HG02852 (cell line): ENCODE measurements at regions not wholly inside any gene's neighbourhood (a gene's known extent, or its start where the extent isn't known, plus 50 kb on each side); places are given as distances from the start of the nearest gene placed in this dataset.

ENCODE experiments used
- ATAC-seq: cut with Tn5 transposase; IDR thresholded peaks from one replicate; pipeline ENCODE4 v1.9.1; 2021; ENCODE audit warnings: mild to moderate bottlenecking, moderate library complexity; ENCODE audit not compliant: unreplicated experiment

GRCh38 chr18:65017372-65017760, 733.4 kb upstream of the CDH7 start:
- no peak for ATAC-seq

GRCh38 chr18:65016631-65017371, 734.0 kb upstream of the CDH7 start:
- no peak for ATAC-seq

DNA sequence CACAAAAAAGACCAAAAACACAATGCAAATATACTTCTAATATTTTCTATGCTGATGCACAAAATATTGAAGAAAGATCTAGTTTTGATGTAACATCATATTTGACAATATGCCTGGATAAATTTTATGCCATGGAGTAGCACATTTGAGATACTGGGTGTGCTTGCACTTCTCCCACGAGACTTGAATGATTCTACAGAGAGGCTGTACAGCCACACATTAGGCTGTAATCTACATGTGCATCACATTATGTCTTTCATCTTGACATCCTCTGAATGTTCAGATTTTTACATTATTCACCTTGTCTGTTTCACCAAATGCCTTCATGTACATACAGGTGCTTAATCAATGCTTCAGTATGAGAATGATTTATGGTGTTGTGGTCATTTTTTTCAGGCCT, 756.4 kb upstream of the CDH7 start:
- ATAC-seq: no peak

DNA sequence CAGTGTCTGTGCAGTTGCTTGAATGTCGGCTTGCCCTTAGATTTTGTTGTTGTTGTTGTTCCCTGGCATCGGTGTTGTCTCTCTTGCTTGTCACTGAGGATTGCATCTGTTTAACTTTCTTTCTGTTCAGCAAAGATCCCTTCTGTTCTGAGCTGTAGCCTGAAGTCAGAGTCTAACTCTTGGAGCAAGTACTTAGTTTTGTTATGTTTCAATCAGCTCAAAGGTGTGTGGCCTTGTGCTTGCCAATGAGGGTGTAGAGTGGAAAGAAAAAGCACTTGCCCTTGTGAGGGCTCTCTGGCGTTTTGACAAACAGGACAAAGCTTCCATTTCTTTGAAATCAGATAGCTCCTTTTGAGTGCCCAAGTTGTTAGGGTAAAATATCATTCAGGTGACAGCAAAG, 757.1 kb upstream of the CDH7 start:
- no peak for ATAC-seq

DNA sequence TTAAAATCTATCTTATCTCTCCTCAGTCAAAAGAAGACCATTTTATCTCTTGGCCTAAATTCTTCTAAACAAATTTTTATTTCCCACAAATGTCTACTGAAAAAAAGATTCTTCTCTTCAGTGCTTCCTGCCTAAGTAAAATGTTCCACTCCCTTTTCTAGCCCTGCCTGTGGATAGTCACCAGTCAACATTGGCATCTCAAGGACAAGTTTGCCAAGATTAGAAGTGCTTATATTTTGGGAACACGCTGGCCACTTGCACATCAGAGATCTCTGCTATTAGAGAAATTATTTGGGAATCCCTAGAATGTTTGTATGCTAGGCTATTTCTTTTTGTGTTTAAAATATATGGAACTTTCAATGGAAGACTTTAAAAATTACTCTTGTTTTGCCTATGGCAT, 758.2 kb upstream of the CDH7 start:
- ATAC-seq: no peak

DNA sequence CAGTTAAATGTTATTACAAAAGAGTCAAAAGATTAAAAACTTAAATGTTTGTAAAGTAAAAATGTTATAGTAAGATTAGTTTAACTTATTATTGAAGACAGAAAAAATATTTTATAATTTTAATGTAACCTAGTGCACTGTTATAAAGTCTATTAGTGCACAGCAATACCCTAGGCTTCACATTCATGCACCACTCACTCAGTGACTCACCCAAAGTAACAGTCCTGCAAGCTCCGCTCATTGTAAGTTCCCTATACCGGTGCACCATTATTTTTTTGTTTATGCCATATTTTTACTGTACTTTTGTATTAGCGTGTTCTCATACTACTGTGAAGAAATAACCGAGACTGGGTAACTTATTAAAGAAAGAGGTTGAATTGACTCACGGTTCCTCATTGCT, 759.7 kb upstream of the CDH7 start:
- no peak for ATAC-seq

DNA sequence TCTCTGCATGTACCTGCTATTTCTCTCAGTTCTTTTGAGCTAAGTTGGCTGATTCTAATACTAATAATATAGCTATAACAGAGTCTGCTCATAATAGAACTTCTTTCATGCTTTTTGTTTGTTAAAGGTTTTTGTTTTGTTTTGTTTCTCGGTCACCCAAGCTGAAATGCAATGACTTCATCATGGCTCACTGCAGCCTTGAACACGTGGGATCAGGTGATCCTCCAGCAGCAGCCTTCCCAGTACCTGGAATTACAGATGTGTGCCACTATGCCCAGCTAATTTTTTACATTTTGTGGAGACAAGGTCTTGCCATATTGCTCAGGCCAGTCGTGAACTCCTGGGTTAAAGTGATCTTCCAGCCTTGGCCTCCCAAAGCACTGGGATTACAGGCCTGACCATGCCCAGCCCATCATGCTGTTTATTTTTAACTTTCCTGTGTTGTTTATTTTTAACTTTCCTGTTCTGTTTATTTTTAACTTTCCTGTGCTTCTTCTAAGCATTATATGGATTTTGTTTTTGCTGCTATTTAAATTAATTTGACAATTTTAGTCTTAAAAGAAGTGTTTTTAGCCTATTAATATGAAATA, 763.8 kb upstream of the CDH7 start:
- ATAC-seq: no peak

DNA sequence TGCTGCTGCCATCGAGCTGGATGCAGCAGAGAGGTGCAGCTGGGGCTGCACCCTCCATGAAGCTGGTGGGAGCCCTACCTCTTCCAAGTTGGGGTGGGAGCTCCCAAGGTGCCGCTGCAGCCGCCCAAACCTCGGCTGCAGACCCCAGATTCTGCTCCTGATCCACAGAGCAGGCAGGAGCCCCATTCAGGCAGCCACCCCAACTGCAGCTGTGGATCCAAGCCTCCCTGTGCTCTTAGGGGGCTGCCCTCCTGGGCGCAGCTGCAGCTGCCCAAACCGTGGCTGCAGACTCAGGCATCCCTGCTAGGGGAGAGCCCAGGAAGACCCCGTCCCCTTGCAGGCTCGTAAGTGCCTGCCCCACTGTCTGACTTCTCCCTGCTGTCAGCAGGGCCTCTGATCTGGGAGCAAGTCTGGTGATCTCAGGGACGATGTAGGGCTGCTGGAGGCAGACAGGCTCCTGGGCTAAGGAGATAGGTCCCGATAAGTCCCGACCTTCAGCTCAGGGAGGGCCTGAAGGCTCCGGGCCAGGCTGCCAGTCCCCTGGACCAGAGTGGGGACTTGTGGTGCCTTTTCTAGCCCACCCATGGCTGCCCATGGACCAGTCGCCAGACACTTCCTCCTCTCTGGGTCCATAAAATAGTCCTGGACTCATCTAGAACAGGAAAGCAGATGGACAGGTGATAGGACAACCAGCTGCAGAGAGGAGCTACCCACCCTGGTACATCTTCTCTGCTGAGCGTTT, 767.1 kb upstream of the CDH7 start:
- ATAC-seq: no peak

DNA sequence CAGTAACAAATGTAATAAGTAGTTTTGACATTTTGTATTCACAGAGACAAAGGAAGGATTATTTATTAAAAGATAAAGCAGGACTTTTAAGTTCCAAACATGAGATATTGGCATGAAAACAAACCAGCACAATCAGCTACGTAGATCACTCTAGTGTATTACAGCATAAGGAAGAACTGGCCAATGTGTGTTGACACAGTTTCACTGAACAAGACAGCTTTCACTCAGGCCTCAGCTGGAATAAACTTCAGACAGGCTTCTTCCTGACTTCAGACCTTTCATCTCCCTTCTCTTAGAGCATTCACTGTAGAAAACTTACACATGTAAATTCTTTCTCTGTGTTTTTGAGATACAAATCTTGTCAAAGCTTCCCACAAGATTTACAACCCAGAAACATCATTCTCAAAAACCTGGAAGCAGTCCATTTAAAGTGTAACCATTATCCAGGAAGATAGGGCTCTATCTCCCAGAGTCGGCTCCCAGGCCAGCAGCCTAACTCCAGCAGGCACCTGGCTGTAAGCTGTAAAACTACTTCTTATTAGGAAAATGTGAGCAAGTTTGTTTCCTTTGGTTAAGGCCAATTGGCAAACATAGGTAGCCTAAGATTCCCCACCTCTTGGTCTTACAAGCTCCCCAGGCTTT, 768.3 kb upstream of the CDH7 start:
- ATAC-seq: no peak

DNA sequence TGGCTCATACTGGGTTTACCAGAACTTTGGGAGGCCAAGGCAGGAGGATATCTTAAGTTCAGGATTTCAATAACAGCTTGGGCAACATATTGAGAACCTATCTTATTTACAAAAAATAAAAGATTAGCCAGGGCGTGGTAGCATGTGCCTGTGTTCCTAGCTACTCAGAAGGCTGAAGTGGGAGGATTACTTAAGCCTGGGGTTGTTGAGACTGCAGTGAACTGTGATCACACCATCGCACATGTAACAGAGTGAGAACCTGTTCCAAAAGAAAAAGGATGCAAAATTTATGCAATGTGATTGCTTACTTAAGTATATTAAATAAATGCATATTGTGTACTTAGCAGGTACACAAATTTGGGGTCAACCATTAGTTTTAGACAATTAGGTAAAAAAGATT, 768.9 kb upstream of the CDH7 start:
- ATAC-seq: no peak

GRCh38 chr18:64979791-64980190, 771.0 kb upstream of the CDH7 start:
- ATAC-seq: no peak

DNA sequence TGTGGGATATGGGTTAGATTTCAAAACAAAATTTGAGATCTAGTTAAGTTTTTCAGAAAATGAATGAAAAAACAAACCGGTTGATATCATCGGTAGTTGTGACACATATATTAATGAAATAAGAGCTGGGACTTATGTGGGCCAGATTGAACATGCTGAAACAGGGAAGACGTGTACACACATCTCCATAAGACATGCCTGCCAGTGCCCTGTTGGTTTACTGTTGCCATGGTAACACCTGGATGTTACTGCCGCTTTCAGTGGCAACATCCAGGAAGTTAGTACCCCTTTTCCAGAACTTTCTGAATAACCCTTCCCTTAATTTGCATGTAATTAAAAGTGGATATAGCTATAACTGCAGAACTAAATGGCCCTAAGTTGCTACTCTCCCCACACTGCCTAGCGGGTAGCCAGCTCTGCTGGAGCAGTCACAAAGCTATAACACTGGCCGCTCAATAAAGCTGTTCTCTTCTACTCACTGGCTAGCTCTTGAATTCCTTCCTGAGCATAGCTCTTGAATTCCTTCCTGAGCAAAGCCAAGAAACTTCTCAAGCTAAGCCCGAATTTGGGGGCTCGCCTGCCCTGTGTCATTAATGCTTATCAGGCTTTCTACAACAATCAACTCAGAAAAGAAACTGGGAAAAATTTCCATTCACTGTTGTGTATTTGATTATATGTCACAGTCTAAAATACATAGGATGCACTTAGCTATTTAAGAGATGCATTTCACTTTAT, 776.3 kb upstream of the CDH7 start:
- no peak for ATAC-seq

DNA sequence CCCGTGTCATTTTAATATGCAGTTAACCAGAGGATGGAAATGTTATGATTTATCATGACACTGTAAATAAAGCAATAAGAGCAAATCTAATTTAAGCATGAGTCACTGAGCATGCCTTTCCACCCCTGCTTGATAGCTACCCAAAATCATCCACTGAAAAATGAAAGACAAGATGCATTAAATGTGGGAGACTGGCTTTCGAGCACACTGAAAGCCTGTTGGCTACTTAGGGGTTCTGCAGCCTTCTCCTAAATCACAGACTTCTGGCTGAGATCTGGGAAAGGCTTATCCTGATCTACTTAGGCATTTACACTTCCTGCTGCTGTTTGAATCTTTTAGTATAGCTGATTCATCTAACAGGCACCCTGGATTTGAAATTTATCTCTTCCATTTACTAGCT, 778.3 kb upstream of the CDH7 start:
- no peak for ATAC-seq

DNA sequence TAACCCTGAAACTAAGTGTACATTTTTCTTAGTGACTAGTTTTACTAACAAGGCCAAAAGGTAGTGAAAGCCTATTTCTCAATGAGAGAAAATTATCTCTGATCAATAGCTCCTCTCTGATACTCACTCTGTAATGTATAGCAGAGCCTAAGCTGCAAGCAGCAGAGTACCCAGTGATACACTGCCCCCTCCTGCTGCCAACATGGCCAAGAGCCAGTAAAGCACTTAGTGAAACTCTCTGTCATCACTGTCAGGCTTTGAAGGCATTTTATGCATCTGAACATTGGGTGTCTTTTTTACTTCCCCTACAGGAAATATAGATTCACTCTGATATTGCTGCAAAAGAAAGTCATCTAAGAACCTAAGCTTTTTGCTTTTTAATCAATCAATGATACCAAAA, 784.1 kb upstream of the CDH7 start:
- ATAC-seq: no peak

GRCh38 chr18:64956465-64956864, 794.3 kb upstream of the CDH7 start:
- no peak for ATAC-seq

GRCh38 chr18:64949885-64950284, 800.9 kb upstream of the CDH7 start:
- no peak for ATAC-seq

DNA sequence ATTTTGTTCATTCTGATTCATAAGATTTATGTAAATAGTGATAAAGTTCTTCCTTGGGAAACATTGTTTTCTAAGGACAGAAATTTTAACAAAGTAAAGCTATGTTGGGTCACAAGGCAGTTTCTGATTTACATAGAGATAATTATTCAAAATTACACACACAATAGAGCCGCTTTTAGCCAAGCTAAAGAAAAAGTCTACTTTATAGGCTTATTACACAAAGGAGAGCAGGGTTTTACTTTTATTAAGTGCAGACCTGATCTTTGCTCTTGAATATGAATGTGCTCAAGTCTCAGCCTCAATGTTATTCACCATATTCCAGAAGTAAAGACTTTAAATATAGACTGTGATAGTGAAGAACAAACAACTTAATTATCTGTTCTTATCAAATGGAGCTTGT, 787.8 kb upstream of the LINC00305 start:
- no peak for ATAC-seq

GRCh38 chr18:64929036-64929435, 780.1 kb upstream of the LINC00305 start:
- no peak for ATAC-seq

DNA sequence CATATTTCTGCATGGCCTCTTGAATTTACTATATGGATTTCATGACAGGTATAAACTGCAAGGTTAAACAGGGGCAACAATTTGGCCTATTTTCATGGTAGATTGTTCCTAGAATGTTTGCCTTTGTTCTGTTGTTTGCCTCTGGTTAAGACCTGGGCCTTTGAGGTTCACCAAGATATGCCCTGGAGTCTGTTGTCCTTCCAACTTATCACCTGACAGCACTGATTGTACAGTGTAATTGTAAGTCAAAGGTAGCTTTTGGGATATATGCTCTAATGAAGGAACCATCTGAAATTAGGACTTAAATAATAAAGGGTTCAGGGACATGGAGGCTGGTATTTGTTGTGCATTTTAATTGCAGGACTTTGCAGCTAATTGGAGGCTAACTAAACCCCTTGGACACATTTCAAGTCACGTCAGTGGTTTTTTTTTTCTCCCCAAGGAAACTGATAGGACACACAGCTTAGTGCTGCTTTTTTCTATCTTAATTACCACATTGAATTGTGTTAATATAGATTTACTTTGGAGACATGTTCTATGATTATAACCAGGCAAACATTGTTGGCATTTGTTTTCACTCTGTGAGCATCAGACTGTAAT, 771.2 kb upstream of the LINC00305 start:
- no peak for ATAC-seq

- no peak for ATAC-seq
Observed at GRCh38 chr18:64918851-64919250, 770.0 kb upstream of the LINC00305 start.

- no peak for ATAC-seq
Observed at GRCh38 chr18:64893349-64893748, 744.5 kb upstream of the LINC00305 start.
